Eye (tissue), 1 donor: ENCODE measurements at regions not wholly inside any gene's neighbourhood (a gene's known extent, or its start where the extent isn't known, plus 50 kb on each side); places are given as distances from the start of the nearest gene placed in this dataset.
A peak's percentile ranks its signal among the peaks of the same experiment; 100 is the strongest.

Experiments
- DNase-seq: peaks from one replicate; pipeline ENCODE4 v3.0.0-alpha.2; 2015

GRCh38 chr13:106295971-106296370 is 239.5 kb downstream of the EFNB2 start:
- DNase-seq = peak; percentile 36

DNA sequence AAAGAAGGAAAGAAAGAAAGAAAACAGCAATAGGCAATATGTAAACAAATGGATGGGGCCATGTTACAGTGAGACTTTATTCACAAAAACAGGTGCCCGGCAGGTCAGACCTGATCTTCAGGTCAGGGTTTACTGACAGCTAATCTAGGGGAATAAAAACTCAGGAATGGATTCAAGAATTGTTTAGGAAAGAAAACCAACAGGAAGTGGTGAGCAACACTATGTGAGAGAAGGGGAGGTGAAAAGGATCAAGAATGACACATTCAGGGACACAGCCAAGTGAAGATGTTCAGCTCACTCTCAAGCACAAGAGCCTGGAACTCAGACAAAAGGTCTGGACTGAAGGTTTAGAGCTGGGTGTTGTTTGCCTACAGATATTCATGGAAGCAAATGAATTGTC is 244.5 kb downstream of the EFNB2 start:
- no peak for DNase-seq

DNA sequence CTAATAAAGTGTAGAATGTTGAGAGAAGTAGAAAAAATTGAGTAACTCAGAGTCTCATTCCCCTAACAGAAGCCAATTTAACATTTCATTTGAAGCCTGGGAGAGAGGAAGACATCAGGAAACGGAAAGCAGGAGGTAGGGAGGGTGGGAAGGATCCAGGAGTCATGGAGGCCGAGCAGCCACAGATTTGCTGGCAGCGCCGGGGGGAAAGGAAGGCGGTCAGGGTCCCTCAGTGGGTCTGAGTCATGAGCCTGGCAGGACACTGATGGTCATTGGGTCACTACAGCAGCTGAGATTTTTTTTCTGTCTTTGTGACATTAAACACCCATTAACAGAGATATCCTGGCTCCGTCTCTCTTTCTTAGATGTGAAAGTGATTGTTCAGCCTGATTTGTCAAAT is 248.1 kb downstream of the EFNB2 start:
- no peak for DNase-seq

GRCh38 chr13:106286811-106287210 is 248.7 kb downstream of the EFNB2 start:
- DNase-seq = no peak

- no peak for DNase-seq
Measured at GRCh38 chr13:106284358-106284757, 251.1 kb downstream of the EFNB2 start.

GRCh38 chr13:106281426-106281825 is 254.0 kb downstream of the EFNB2 start:
- DNase-seq = no peak

DNA sequence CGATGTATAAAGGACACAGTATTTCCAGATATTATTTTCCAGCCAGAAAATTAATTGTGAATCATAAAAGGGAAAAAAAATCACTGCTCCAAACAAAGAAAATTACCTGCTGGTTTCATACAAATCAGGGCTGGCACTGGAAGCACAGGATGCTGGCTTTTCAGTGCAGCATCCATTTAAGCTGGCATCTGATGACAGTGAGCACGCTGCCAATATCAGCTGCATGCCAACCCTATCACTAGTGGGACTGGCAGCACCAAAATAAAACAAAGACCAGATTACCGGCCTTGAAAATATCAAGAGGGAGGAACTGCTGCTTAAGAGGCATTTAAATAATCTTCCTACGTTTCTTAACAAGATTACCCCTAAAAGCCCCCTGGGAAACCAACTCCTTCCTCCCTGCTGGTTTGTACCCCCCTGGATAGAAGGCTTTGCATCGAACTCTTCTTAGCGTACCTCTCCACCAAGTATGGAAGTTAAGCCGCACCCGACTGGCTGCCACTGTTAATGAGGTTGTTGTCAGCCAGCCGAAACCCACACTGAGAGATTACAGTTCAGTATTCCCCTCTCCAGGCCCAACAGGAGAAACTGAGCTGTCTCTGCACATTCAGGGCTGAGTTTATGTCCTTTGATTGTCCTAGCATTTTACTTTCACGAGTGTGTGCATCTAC is 257.8 kb downstream of the EFNB2 start:
- peak; percentile 27 for DNase-seq

DNA sequence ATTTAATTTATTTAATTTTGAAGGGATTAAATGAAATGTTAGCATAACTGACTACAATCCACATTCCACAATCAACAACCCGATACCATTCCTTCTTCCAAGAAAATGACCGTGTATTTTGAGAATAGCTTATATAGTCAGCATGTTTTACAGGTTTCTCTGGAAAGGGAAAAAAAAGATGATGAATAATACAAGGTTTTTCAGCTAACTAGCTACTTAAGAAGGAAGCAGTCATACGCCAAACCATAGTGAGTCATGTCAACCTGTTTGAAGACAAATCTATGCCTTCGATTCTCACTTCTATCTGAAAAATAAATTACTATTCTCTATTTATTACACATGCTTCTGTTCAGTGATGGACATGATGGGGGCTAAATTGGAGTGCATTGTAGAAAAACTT is 258.6 kb downstream of the EFNB2 start:
- no peak for DNase-seq

GRCh38 chr13:106275446-106276032 is 259.9 kb downstream of the EFNB2 start:
- no peak for DNase-seq

DNA sequence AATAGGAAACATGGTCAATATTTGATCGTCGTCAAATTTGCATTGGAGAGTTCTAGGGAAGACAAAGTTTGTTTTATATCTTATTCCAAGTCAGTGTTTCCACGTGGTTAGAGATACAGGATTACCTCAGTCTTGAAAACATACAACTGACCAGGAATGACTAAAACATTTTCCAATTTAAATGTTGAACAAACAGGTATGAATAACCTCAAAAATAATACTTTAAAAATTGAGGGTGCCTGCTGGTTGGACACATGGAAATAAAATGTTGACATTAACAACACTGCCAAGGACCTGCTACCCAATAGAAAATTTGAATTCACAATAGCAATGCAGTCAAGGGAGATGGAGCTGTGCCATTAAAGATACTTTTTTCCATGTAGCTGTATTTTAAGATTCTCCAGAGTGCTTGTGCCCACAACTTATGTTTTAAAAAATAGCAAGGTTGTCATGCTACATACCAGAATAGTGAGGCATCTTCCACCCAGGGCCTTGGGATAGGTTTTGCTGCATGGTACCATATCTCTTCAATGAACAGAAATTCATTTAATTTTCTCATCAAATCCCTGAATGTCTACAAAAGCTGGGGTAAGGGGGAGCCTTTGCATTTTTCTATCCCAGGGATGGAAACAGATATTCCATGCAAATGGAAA is 260.8 kb downstream of the EFNB2 start:
- DNase-seq = no peak

- no peak for DNase-seq
Measured at GRCh38 chr13:106263801-106264200, 271.7 kb downstream of the EFNB2 start.

GRCh38 chr13:106262886-106263285 is 272.6 kb downstream of the EFNB2 start:
- no peak for DNase-seq

GRCh38 chr13:106261450-106261849 is 274.0 kb downstream of the EFNB2 start:
- DNase-seq = no peak

- DNase-seq = no peak
Measured at GRCh38 chr13:106260352-106260751, 275.1 kb downstream of the EFNB2 start.

- DNase-seq = no peak
Measured at GRCh38 chr13:106259928-106260327, 275.5 kb downstream of the EFNB2 start.

- DNase-seq = no peak
Measured at GRCh38 chr13:106246666-106247188, 288.7 kb downstream of the EFNB2 start.

DNA sequence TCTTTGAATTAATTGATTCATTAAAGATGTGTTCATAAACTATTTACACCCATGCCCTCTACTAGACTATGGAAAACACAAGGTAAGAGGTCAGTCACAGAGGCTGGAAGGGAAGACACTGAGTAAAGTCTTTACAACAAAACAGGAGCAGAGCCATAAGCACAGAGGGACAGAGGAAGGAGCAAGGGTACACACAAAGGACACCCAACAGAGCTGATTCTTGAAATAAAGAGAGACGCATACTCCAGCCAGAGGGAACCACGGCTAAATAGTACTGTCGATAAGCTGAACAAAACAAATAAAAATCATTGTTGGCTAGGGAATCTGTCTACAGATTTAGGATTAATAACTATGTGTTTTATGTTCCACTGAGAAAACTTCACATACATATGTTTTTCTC is 289.2 kb downstream of the EFNB2 start:
- DNase-seq = no peak

DNA sequence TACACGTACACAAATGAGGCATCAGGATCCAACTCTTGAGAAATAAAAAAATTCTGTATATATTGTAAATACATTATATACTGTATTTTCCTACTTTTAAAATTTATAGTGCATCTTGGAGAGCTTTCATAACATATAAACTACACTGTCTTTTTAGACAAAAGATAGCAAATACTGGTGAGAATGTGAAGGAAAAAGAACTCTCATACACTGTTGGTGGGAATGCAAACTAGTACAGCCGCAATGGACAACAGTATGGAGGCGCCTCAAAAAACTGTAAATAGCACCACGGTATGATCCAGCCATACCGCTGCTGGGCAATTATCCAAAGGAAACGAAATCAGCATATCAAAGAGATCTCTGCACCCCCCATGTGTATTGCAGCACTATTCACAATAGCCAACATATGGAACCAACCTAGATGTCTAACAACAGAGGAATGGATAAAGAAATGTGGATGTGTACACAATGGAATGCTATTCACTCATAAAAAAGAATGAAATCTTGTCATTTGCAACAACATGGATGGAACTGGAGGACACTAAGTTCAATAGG is 292.4 kb downstream of the EFNB2 start:
- DNase-seq = no peak

DNA sequence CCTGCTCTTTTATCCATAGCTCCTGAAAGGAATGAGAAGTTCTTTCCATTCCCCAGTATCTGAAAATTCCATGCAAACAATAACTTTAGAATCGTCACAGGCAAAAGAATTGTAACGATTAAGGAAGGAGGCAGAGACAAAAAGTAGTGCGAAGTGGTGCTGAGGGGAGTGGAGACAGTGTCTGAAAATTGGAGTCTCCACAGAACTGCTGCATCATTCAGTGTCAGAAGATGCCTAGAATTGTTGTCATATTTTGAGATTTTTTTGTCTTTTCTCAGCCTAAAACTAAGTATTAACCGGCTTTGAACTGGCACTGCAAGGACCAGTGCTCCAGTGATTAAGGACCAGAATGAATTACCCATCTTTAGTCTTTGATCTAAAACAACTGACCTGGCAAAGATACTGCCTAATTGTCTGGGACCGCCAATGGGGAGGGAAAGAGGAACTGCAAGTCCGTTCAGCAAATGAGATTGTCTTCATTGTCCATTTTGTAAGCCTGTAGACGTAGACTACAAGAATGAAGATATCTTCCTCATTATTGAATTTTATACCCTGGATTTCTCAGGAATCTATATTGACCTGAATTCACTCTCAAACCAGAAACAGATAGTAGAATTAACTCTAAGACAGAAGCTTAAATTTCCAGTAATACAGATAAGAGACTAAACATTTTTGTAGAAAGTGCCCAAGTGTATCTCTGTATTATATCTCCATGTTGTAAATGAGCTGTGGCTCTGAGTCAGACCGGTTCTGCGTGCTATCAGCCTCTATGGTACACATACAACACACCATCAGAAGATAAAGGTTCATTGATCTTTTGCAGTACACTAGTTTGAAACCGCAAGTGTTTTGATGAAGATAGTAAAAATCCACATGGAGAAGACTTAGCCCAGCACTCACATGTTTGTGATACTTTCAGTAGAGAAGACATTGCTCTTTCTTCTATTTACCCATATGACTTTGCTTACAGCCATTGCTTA is 293.2 kb downstream of the EFNB2 start:
- no peak for DNase-seq

DNA sequence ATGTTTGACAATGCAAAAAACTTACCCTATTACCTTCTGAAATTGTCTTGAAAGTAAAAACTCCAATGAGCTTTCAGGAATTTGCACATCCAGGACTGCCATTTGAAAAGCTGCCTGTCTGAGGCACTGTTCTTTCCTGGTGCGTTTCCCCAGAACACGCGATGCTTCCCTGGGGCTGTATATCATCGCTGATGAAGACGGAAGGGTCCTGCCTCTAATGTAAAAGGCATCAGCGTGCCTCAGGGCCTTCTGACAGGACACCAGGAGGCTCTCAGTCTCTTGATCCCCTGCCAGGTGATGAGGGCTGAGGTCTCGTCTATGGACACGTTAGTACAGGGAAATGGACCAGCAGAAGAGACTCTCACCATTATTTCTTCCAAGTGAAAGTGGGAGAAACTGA is 296.8 kb downstream of the EFNB2 start:
- no peak for DNase-seq

DNA sequence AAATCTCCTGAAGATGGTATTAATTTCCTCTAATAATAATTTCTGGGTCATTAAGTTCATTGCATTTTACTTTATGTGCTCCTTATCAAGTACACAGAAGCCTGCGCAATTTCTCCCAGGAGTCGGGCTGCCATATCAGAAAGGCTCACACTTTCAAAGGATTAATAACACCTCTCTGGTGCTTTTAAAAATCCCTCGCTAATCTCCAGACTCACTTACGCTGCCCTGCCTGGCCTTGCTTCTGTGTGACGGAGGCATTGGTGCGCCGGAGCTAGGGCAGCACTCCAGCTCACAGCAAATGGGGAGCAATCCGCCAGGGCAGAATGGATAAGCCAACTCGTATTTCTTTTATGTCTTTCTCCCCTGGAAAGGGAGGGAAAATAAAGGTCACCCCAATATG is 300.8 kb downstream of the EFNB2 start:
- peak; percentile 19 for DNase-seq

DNA sequence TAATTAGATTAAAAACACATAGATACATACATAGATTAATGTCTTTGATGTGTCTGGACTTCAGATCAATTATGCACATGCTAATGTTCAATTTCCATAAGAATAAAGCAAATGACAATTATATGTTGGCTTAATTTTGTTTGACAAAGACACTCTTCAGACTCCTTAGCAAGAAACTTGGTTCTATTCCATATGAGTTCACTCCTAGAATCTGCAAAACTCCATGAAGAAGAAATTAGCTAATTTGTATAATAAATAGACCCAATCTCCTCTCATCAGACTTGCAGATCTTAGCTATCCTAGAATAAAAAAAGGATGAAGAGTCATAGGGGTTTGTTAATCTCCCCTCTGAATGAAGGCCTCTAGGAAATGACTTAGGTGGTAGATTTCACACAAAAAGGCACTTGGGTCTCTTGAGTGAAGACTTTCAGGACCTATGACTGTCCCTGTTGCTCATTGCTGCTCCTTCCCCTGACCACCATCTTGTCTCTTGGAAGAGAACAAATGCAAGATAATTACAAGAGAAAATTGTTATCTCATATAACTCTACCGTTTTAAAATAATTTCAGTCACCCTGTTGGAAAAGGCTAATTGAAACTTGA is 302.2 kb downstream of the EFNB2 start:
- no peak for DNase-seq
